H1 (cell line): ENCODE measurements at regions not wholly inside any gene's neighbourhood (a gene's known extent, or its start where the extent isn't known, plus 50 kb on each side); places are given as distances from the start of the nearest gene placed in this dataset.

ENCODE experiments used
- CTCF ChIA-PET: fragments of 300-600 bp; sonication (Branson Sonifier 250); formaldehyde crosslinking; loops from one replicate; lab custom pipeline; 2021; ENCODE audit not compliant: partially characterized antibody; lab: Charles Lee
- POLR2A ChIA-PET: fragments of 300-600 bp; sonication (Branson Sonifier 250); formaldehyde crosslinking; loops from one replicate; lab custom pipeline; 2021; ENCODE audit warnings: inconsistent platforms; ENCODE audit not compliant: partially characterized antibody; lab: Charles Lee
- DNase-seq, 2 experiments: peaks; one replicate each; pipeline versions ENCODE4 v3.0.0 to v3.0.0-alpha.2; 2010 to 2022; ENCODE audit warnings: low spot score in 2 of 2, low read depth in 1 of 2, mixed read lengths in 1 of 2
- FAIRE-seq: peaks from 2 replicates; lab custom pipeline; 2011; peaks lifted over from hg19 to GRCh38; lab: Jason Lieb, UNC
- H2AFZ ChIP-seq: 2 replicates; pipeline ENCODE4 v1.8.1; 2012; ENCODE audit warnings: low read length, inconsistent platforms
- H2AK5ac ChIP-seq: 2 replicates; pipeline ENCODE4 v1.6.1; 2013; ENCODE audit warnings: low read depth, low read length
- H2BK120ac ChIP-seq: replicated peaks from 2 replicates; pipeline ENCODE3; 2013; ENCODE audit warnings: low read depth, low read length, inconsistent platforms
- H2BK12ac ChIP-seq: 2 replicates; pipeline ENCODE4 v1.6.1; 2013; ENCODE audit warnings: low read depth, low read length
- H2BK15ac ChIP-seq: 2 replicates; pipeline ENCODE4 v1.6.1; 2013; ENCODE audit warnings: low read length
- H2BK20ac ChIP-seq: 2 replicates; pipeline ENCODE4 v1.6.1; 2013; ENCODE audit warnings: low read length
- H2BK5ac ChIP-seq: 2 replicates; pipeline ENCODE4 v1.6.1; 2013; ENCODE audit warnings: low read depth, low read length
- H3K14ac ChIP-seq: 2 replicates; pipeline ENCODE4 v1.6.1; 2013; ENCODE audit warnings: inconsistent platforms; ENCODE audit not compliant: insufficient read length
- H3K18ac ChIP-seq: 2 replicates; pipeline ENCODE4 v1.6.1; 2013; ENCODE audit warnings: low read length; ENCODE audit errors: extremely low read depth
- H3K23ac ChIP-seq: 2 replicates; pipeline ENCODE4 v1.6.1; 2013; ENCODE audit warnings: inconsistent platforms; ENCODE audit not compliant: insufficient read length
- H3K23me2 ChIP-seq: 2 replicates; pipeline ENCODE4 v1.6.1; 2013; ENCODE audit warnings: low read depth, low read length
- H3K27ac ChIP-seq: 2 replicates; pipeline ENCODE4 v1.6.1; 2011; ENCODE audit warnings: low read depth, low read length, inconsistent platforms
- H3K27me3 ChIP-seq, 4 experiments: replicated peaks in 1 of 4; 1 replicate in 1 of 4; 2 replicates in 3 of 4; pipeline versions ENCODE4 v1.6.1 to v1.8.1; 2011 to 2013; ENCODE audit warnings: low read length in 3 of 4, mild to moderate bottlenecking in 3 of 4, inconsistent platforms in 2 of 4, mixed read lengths in 2 of 4, moderate library complexity in 1 of 4; ENCODE audit not compliant: control insufficient read depth in 3 of 4, insufficient read depth in 3 of 4; ENCODE audit errors: extremely low read depth in 1 of 4
- H3K36me3 ChIP-seq, 4 experiments: 2 replicates each; pipeline versions ENCODE4 v1.6.1 to v1.8.1; 2011 to 2013; ENCODE audit warnings: mild to moderate bottlenecking in 4 of 4, low read length in 3 of 4, moderate library complexity in 2 of 4, control low read depth in 1 of 4, inconsistent platforms in 1 of 4; ENCODE audit not compliant: insufficient read depth in 4 of 4, control insufficient read depth in 2 of 4
- H3K4ac ChIP-seq: replicated peaks from 2 replicates; pipeline ENCODE3; 2013; ENCODE audit warnings: low read length, low read depth, mixed read lengths, inconsistent platforms; ENCODE audit not compliant: insufficient read length
- H3K4me1 ChIP-seq, 4 experiments: replicated peaks in 1 of 4; 1 replicate in 1 of 4; 2 replicates in 3 of 4; pipeline versions ENCODE4 v1.6.1 to v1.8.1; 2011 to 2013; ENCODE audit warnings: low read length in 3 of 4, inconsistent platforms in 2 of 4, mixed read lengths in 1 of 4; ENCODE audit not compliant: insufficient read depth in 4 of 4, control insufficient read depth in 3 of 4
- H3K4me2 ChIP-seq, 2 experiments: 2 replicates each; pipeline versions ENCODE4 v1.6.1 to v1.8.1; 2011 to 2013; ENCODE audit warnings: low read depth in 2 of 2, low read length in 2 of 2, control low read depth in 1 of 2, inconsistent platforms in 1 of 2, mild to moderate bottlenecking in 1 of 2; ENCODE audit not compliant: insufficient read depth in 1 of 2
- H3K4me3 ChIP-seq, 4 experiments: fragments of 200-600, 300-600 bp in 1 of 4; sonication (generic), shearing (Covaris generic), sonication (Bioruptor Twin) in 1 of 4; 2 replicates each; pipeline versions ENCODE4 v1.5.1 to v1.8.1; 2011 to 2016; ENCODE audit warnings: low read length in 4 of 4, low read depth in 3 of 4, control low read depth in 2 of 4, inconsistent platforms in 2 of 4, mild to moderate bottlenecking in 2 of 4, mixed read lengths in 1 of 4, moderate library complexity in 1 of 4; ENCODE audit not compliant: insufficient read depth in 2 of 4; ENCODE audit errors: extremely low read depth in 1 of 4
- H3K56ac ChIP-seq: replicated peaks from 2 replicates; pipeline ENCODE3; 2013; ENCODE audit warnings: low read depth, mild to moderate bottlenecking, mixed read lengths, low read length, inconsistent platforms; ENCODE audit not compliant: insufficient read length
- H3K79me1 ChIP-seq: 2 replicates; pipeline ENCODE4 v1.6.1; 2013; ENCODE audit warnings: low read depth, low read length, control low read depth
- H3K79me2 ChIP-seq, 2 experiments: 2 replicates each; pipeline versions ENCODE4 v1.6.1 to v1.8.1; 2012 to 2013; ENCODE audit warnings: low read length in 2 of 2, mild to moderate bottlenecking in 2 of 2, inconsistent platforms in 1 of 2; ENCODE audit not compliant: insufficient read depth in 2 of 2, control insufficient read depth in 1 of 2
- H3K9ac ChIP-seq, 4 experiments: replicated peaks in 1 of 4; 1 replicate in 1 of 4; 2 replicates in 3 of 4; pipeline versions ENCODE4 v1.6.1 to v1.8.1; 2011 to 2013; ENCODE audit warnings: low read depth in 3 of 4, low read length in 3 of 4, control low read depth in 2 of 4, mild to moderate bottlenecking in 2 of 4, moderate library complexity in 2 of 4, inconsistent platforms in 1 of 4; ENCODE audit errors: extremely low read depth in 1 of 4
- H3K9me3 ChIP-seq, 2 experiments: 2 replicates each; pipeline versions ENCODE4 v1.6.1 to v1.8.1; 2012 to 2013; ENCODE audit warnings: mild to moderate bottlenecking in 2 of 2, moderate library complexity in 2 of 2, control low read depth in 1 of 2, inconsistent platforms in 1 of 2, low read depth in 1 of 2, low read length in 1 of 2, mixed read lengths in 1 of 2; ENCODE audit not compliant: insufficient read depth in 2 of 2
- H4K20me1 ChIP-seq, 2 experiments: replicated peaks in 1 of 2; 2 replicates each; pipeline versions ENCODE3 to v1.8.1; 2011 to 2013; ENCODE audit warnings: inconsistent platforms in 2 of 2, low read length in 2 of 2, mild to moderate bottlenecking in 1 of 2; ENCODE audit not compliant: insufficient read depth in 2 of 2, control insufficient read depth in 1 of 2
- H4K5ac ChIP-seq: 2 replicates; pipeline ENCODE4 v1.6.1; 2013; ENCODE audit warnings: low read length, low read depth, mixed read lengths, inconsistent platforms; ENCODE audit not compliant: insufficient read length
- H4K8ac ChIP-seq: 2 replicates; pipeline ENCODE4 v1.8.0; 2013; ENCODE audit warnings: mild to moderate bottlenecking, moderate library complexity, low read length, inconsistent platforms; ENCODE audit not compliant: insufficient read depth; ENCODE audit errors: extremely low read depth
- H4K91ac ChIP-seq: replicated peaks from 2 replicates; pipeline ENCODE3; 2013; ENCODE audit warnings: low read length, mixed read lengths, inconsistent platforms; ENCODE audit not compliant: insufficient read length
- BACH1 ChIP-seq: IDR thresholded peaks from 2 replicates; pipeline ENCODE4 v1.6.1; 2012; ENCODE audit warnings: low read length, improper control_type of control experiment
- CHD2 ChIP-seq: IDR thresholded peaks from 2 replicates; pipeline ENCODE4 v1.6.1; 2012; ENCODE audit warnings: low read length, improper control_type of control experiment
- CREB1 ChIP-seq: IDR thresholded peaks from 2 replicates; pipeline ENCODE4 v1.6.1; 2012; ENCODE audit warnings: inconsistent platforms
- EGR1 ChIP-seq: IDR thresholded peaks from 2 replicates; pipeline ENCODE4 v1.6.1; 2011; ENCODE audit warnings: low read depth, low read length, borderline replicate concordance
- JUN ChIP-seq: IDR thresholded peaks from 2 replicates; pipeline ENCODE4 v1.6.1; 2011; ENCODE audit warnings: low read depth, mild to moderate bottlenecking, improper control_type of control experiment, low read length
- KDM1A ChIP-seq: fragments of 200-600, 300-600 bp; sonication (generic); IDR thresholded peaks from 2 replicates; pipeline ENCODE4 v1.7.1; 2016; ENCODE audit warnings: mild to moderate bottlenecking, low read length, borderline replicate concordance
- PHF8 ChIP-seq: fragments of 200-600 bp; sonication (generic); conservative IDR thresholded peaks from 2 replicates; pipeline ENCODE4 v1.7.1; 2012; ENCODE audit warnings: low read depth, mild to moderate bottlenecking, inconsistent platforms, low read length, moderate library complexity
- SIN3A ChIP-seq, 2 experiments: IDR thresholded peaks in 1 of 2; conservative IDR thresholded peaks in 1 of 2; 2 replicates each; pipeline ENCODE4 v1.6.1; 2011 to 2012; ENCODE audit warnings: low read length in 2 of 2, improper control_type of control experiment in 1 of 2, low read depth in 1 of 2, mild to moderate bottlenecking in 1 of 2
- SIRT6 ChIP-seq: IDR thresholded peaks from one replicate; pipeline ENCODE4 v1.7.1; 2012; ENCODE audit warnings: low read length, inconsistent platforms
- SP1 ChIP-seq: IDR thresholded peaks from 2 replicates; pipeline ENCODE4 v1.6.1; 2011; ENCODE audit warnings: low read depth, low read length
- ZNF274 ChIP-seq: IDR thresholded peaks from 2 replicates; pipeline ENCODE4 v1.7.0; 2012; ENCODE audit warnings: low read length, borderline replicate concordance; ENCODE audit errors: extremely low read depth
- WGBS, 2 experiments: shearing (Covaris generic) in 1 of 2; methylation state at CpG; one replicate each; pipeline versions ENCODE4 v1.1.6 to v1.1.7; 2013 to 2015; ENCODE audit warnings: low lambda C conversion rate in 2 of 2, mixed read lengths in 2 of 2, inconsistent platforms in 1 of 2, low coverage in 1 of 2, missing lambda C conversion rate in 1 of 2; ENCODE audit not compliant: insufficient replicate concordance in 2 of 2, insufficient coverage in 1 of 2, insufficient read length in 1 of 2; ENCODE audit errors: extremely low coverage in 1 of 2, missing lambda C conversion rate in 1 of 2; 5-methylcytosine and 5-hydroxymethylcytosine counted together

DNA sequence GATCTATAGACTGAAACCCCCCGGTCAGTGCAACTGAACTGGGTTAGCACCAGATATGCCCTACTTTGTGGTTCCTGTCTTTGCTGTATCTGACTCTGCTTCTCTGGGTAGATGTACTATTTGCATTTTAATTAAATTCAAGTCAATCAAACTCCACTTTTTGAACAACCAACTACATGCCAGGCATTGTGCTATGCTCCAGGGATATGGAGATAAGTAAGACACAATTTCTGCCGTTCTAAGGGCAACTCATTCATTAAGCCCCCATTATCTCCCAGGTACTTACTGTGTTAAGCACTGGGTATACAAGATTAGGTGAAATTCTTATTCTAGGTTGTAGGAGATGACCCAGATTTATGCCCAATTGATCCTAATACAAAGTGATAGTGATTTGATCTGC is 62.7 kb upstream of the JDP2 start:
- Histone ChIP-seq H3K14ac (no peak overlapping the region), H4K20me1 (no peaks in the 10 kb centered on the region), H2BK5ac (no peak overlapping the region), H3K9me3 (no peaks in the 10 kb centered on the region), H2BK20ac (no peak overlapping the region), H4K91ac (no peak overlapping the region), H3K4me1 (no peaks in the 10 kb centered on the region), H3K56ac (no peak overlapping the region), H3K18ac (no peak overlapping the region), H3K4ac (no peak overlapping the region), H2BK120ac (no peak overlapping the region), H3K4me3 (no peak overlapping the region), H2AFZ (no peak overlapping the region), H2BK12ac (no peak overlapping the region), H3K27ac (no peak overlapping the region), H4K5ac (no peak overlapping the region), H3K23me2 (no peaks in the 10 kb centered on the region), H3K79me2 (no peaks in the 10 kb centered on the region), H3K27me3 (no peaks in the 10 kb centered on the region), H3K9ac (no peak overlapping the region), H3K23ac (no peak overlapping the region), H2BK15ac (no peak overlapping the region), H3K36me3 (no peaks in the 10 kb centered on the region), H2AK5ac (no peak overlapping the region), H3K79me1 (no peaks in the 10 kb centered on the region), H3K4me2 (no peak overlapping the region), H4K8ac (no peak overlapping the region)
- POLR2A ChIA-PET = no interaction called here
- no peak for FAIRE-seq
- CTCF ChIA-PET = interaction anchor here (0.6 to 1.2 kb wide), 3 partner anchors 10 to 82 kb away, joined by 3 to 4 read pairs (median 3); no protein-coding TSS in a partner anchor
- 96% methylated on average over 2 of the region's 2 CpGs; no CpG with 5 or more reads in 1 of the 2 experiments for WGBS, 2 experiments
- DNase-seq = no peak
- TF ChIP-seq PHF8 (no peak), SIN3A (conservative IDR thresholded peaks at IDR 0.05 in 1 of 2, IDR thresholded peaks at IDR 0.05 in 1 of 2; ENCODE audit: low read depth in 1 of 2, low read length in 2 of 2) (no peak), CREB1 (no peak), JUN (no peak), SIRT6 (no peak), BACH1 (no peak), EGR1 (no peak), KDM1A (no peak), CHD2 (no peak), ZNF274 (no peak), SP1 (no peak)
